Esophagus squamous epithelium (tissue), 4 donors: ENCODE measurements at regions not wholly inside any gene's neighbourhood (a gene's known extent, or its start where the extent isn't known, plus 50 kb on each side); places are given as distances from the start of the nearest gene placed in this dataset.

ENCODE experiments used
- CTCF ChIP-seq, 6 experiments: fragments of 450-650 bp in 4 of 6; fragments of 200-600 bp in 2 of 6; sonication (generic) in 2 of 6; IDR thresholded peaks; one replicate each; pipeline ENCODE4 v1.5.1; 2016 to 2019; ENCODE audit warnings: antibody characterized with exemption in 6 of 6, mild to moderate bottlenecking in 4 of 6, moderate library complexity in 4 of 6
- POLR2A ChIP-seq, 4 donors: fragments of 450-650 bp; IDR thresholded peaks; one replicate each; pipeline ENCODE4 v1.6.1; 2017; ENCODE audit warnings: antibody characterized with exemption in 4 of 4, mild to moderate bottlenecking in 4 of 4, moderate library complexity in 3 of 4

GRCh38 chr6:91075244-91075976 lies 488.5 kb upstream of the MAP3K7 start:
- no peak for TF ChIP-seq POLR2A (IDR thresholded peaks at IDR 0.05)
- TF ChIP-seq CTCF (IDR thresholded peaks at IDR 0.05): no peak
